ENCODE measurements at regions not wholly inside any gene's neighbourhood (a gene's known extent, or its start where the extent isn't known, plus 50 kb on each side); places are given as distances from the start of the nearest gene placed in this dataset.

- H3F3A ChIP-seq (replicated peaks; ENCODE audit: insufficient read depth), result no peaks in the 10 kb centered on the region
- WGBS (ENCODE audit: low lambda C conversion rate), result 5% methylated on average over 2 of the region's 2 CpGs
Measured at GRCh38 chr4:11532138-11532537, 103.4 kb upstream of the HS3ST1 start.

More at GRCh38 chr4:11532138-11532537, 103.4 kb upstream of the HS3ST1 start:
- Histone ChIP-seq H3K36me3 (replicated peaks in 1 of 2; ENCODE audit: control insufficient read depth in 1 of 2, insufficient read depth in 2 of 2, low read length in 1 of 2) (no peaks in the 10 kb centered on the region), H3K4me2 (no peak overlapping the region), H3K9me3 (no peaks in the 10 kb centered on the region), H4K20me1 (ENCODE audit: insufficient read depth) (no peaks in the 10 kb centered on the region), H3K4me1 (ENCODE audit: control insufficient read depth in 1 of 2, insufficient read depth in 2 of 2, low read depth in 1 of 2, low read length in 1 of 2) (no peaks in the 10 kb centered on the region), H3K27me3 (ENCODE audit: insufficient read depth) (no peaks in the 10 kb centered on the region), H3K4me3 (ENCODE audit: low read depth in 2 of 2, low read length in 1 of 2) (no peak overlapping the region), H3K9ac (no peak overlapping the region), H3K79me2 (ENCODE audit: insufficient read depth) (no peaks in the 10 kb centered on the region), H3K9me2 (no peaks in the 10 kb centered on the region), H2AFZ (ENCODE audit: low read depth) (no peak overlapping the region), H3K27ac (ENCODE audit: low read depth in 2 of 2, low read length in 1 of 2) (no peak overlapping the region)
- ChIA-PET POLR2A (no interaction called here), CTCF (interaction anchor here (0.8 kb wide), 1 partner anchor 10 kb away, joined by 4 read pairs; no protein-coding TSS in a partner anchor)
- no peak for DNase-seq
- TF ChIP-seq, protein P1, sequence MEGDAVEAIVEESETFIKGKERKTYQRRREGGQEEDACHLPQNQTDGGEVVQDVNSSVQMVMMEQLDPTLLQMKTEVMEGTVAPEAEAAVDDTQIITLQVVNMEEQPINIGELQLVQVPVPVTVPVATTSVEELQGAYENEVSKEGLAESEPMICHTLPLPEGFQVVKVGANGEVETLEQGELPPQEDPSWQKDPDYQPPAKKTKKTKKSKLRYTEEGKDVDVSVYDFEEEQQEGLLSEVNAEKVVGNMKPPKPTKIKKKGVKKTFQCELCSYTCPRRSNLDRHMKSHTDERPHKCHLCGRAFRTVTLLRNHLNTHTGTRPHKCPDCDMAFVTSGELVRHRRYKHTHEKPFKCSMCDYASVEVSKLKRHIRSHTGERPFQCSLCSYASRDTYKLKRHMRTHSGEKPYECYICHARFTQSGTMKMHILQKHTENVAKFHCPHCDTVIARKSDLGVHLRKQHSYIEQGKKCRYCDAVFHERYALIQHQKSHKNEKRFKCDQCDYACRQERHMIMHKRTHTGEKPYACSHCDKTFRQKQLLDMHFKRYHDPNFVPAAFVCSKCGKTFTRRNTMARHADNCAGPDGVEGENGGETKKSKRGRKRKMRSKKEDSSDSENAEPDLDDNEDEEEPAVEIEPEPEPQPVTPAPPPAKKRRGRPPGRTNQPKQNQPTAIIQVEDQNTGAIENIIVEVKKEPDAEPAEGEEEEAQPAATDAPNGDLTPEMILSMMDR (IDR thresholded peaks at IDR 0.05), result no peak
- no peak for TF ChIP-seq RCOR1 (IDR thresholded peaks at IDR 0.05; ENCODE audit: low read length)
- TF ChIP-seq RXRA (IDR thresholded peaks at IDR 0.05; ENCODE audit: borderline replicate concordance, low read depth), result no peak
- TF ChIP-seq NRF1 (IDR thresholded peaks at IDR 0.05; ENCODE audit: low read depth, low read length), result no peak
- TF ChIP-seq EP300 (IDR thresholded peaks at IDR 0.05; ENCODE audit: borderline replicate concordance in 1 of 2, low read depth in 1 of 2, low read length in 1 of 2), result no peak
- no peak for TF ChIP-seq FOXM1 (IDR thresholded peaks at IDR 0.05; ENCODE audit: low read depth)
- TF ChIP-seq SMC3 (IDR thresholded peaks at IDR 0.05; ENCODE audit: low read depth, low read length), result no peak
- no peak for TF ChIP-seq IRF3 (IDR thresholded peaks at IDR 0.05; ENCODE audit: low read depth, low read length)
- TF ChIP-seq CHD2 (IDR thresholded peaks at IDR 0.05; ENCODE audit: low read length, partially characterized antibody), result no peak
- TF ChIP-seq JUND (IDR thresholded peaks at IDR 0.05), result no peak
- TF ChIP-seq ELF1 (IDR thresholded peaks at IDR 0.05), result no peak
- no peak for TF ChIP-seq PBX3 (IDR thresholded peaks at IDR 0.05)
- no peak for TF ChIP-seq POLR2AphosphoS5 (IDR thresholded peaks at IDR 0.05; ENCODE audit: low read depth, low read length)
- no peak for TF ChIP-seq GATA2 (CRISPR knock-in tag; IDR thresholded peaks at IDR 0.05)
- TF ChIP-seq USF1 (IDR thresholded peaks at IDR 0.05; ENCODE audit: borderline replicate concordance, low read depth), result no peak
- TF ChIP-seq MXI1 (IDR thresholded peaks at IDR 0.05; ENCODE audit: low read depth, low read length), result no peak
- no peak for TF ChIP-seq REST (IDR thresholded peaks at IDR 0.05; ENCODE audit: low read depth, low read length)
- TF ChIP-seq, protein P2, sequence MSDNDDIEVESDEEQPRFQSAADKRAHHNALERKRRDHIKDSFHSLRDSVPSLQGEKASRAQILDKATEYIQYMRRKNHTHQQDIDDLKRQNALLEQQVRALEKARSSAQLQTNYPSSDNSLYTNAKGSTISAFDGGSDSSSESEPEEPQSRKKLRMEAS (IDR thresholded peaks at IDR 0.05; ENCODE audit: low read depth), result no peak
